AG10803 (cell line): ENCODE measurements at regions not wholly inside any gene's neighbourhood (a gene's known extent, or its start where the extent isn't known, plus 50 kb on each side); places are given as distances from the start of the nearest gene placed in this dataset.

Source experiments
- DNase-seq: peaks from one replicate; pipeline ENCODE4 v3.0.0; 2010; ENCODE audit warnings: low read depth
- H3K4me3 ChIP-seq: 2 replicates; pipeline ENCODE4 v1.5.1; 2011; ENCODE audit warnings: mild to moderate bottlenecking, low read length, control low read depth
- TF ChIP-seq, protein P1 (sequence below): conservative IDR thresholded peaks from 2 replicates; pipeline ENCODE4 v1.5.1; 2011; ENCODE audit warnings: mild to moderate bottlenecking, low read length, control low read depth, inconsistent platforms

DNA sequence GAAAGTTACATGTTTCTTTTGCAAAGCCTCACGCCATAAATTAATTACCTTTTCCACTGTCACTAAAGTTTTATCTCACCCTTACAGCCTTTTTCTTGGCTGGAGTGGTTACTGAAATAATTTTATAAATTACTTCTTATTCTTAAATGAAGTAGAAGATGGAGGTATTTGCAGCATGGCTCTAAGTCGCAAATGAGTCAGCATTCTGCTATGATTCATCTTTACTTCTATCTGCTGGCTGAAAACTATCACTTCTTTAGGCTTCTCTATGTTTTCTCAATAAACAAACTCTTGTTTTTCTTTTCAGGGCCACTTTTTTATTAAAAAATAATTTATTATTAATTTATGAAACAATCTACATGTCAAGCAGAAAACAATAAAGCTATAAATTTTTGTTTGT is 210.2 kb upstream of the GYPA start:
- H3K4me3 ChIP-seq, result no peak overlapping the region
- TF ChIP-seq, protein P1, sequence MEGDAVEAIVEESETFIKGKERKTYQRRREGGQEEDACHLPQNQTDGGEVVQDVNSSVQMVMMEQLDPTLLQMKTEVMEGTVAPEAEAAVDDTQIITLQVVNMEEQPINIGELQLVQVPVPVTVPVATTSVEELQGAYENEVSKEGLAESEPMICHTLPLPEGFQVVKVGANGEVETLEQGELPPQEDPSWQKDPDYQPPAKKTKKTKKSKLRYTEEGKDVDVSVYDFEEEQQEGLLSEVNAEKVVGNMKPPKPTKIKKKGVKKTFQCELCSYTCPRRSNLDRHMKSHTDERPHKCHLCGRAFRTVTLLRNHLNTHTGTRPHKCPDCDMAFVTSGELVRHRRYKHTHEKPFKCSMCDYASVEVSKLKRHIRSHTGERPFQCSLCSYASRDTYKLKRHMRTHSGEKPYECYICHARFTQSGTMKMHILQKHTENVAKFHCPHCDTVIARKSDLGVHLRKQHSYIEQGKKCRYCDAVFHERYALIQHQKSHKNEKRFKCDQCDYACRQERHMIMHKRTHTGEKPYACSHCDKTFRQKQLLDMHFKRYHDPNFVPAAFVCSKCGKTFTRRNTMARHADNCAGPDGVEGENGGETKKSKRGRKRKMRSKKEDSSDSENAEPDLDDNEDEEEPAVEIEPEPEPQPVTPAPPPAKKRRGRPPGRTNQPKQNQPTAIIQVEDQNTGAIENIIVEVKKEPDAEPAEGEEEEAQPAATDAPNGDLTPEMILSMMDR, result no peak
- DNase-seq, result no peak

DNA sequence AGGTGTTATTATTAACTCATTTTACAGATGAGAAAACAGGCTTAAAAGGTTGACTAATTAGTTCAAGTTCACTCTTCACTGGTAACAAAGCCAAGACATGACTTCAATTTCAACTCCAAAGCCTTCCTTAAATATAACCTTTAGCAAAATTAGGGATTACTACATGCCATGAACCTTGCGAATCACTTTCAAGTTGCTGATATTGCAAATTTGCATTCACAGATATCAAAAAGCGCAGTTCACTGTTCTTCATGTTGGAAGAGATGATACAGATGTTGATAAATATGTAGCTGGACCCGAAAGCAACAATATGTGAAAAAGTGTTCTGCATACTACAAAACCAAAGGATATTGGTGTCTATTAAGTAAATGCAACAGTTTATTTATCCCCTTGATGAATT is 210.8 kb upstream of the GYPA start:
- TF ChIP-seq, protein P1, result no peak

DNA sequence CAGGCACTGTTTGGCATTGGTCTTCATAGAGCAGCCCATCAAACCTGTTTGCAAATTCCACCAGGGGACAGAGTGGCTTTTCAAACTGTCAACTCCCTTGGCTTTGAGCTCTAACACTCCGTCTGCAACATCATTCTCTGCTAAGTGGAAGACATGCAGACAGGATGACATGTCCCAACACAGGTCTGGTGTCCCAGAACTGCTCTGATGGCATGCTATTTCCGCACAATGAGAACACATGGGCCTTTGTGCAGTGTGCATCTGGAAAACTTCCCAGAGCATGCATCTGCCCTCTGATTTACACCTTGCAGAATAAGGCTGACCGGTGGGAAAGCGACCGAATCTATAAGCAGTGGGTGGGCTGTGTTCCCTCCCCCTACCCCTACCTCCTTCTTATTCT is 212.8 kb upstream of the GYPA start:
- TF ChIP-seq, protein P1, result no peak

More for the DNA sequence above, 210.8 kb upstream of the GYPA start:
- no peak for DNase-seq
- H3K4me3 ChIP-seq, result no peak overlapping the region

DNA sequence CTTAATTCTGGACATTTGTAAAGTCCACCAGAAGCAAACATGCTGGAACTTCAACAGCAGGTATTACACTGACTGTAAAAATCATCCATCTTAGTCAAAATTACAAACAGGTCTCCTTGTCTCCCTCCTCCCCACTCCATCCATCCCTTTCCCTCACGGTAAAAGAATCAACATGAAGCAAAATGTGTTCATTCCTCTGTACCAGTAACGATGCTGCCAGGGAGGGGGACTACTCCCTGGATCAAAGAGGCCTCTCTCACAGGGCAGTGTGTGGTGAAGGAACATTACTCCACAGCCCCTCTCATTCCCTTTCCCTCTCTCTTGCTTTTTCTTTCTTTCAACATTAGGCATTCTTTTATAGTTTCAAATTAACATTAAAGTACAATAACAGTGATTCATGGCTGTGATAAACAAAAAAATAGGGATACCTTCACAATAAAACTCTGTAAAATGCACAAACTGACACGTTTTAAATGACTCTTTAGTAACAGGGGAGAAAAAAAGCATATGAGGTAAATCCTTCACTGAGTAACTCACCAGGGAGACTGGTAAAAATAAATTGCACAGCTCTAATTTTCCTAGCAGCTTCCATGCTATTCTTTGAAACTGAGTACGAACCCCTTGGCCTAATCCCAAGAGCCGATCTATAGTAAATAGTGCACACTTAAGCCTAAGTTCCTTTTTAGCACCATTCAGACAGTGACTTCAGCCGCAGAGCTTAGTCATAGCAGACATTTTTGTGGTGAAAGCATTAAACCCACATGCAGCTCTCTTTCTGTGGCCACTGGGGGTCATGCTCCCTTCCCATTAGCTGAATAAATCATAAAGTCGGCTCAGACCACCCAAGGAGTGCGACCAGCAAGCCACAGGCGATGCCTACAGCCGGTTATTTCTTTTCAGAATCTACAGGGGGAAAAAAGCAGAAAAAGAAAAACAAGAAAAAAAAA is 215.6 kb upstream of the GYPA start:
- peak; percentile 78 for DNase-seq

More for the DNA sequence above, 212.8 kb upstream of the GYPA start:
- DNase-seq, result no peak
- no peak overlapping the region for H3K4me3 ChIP-seq

DNA sequence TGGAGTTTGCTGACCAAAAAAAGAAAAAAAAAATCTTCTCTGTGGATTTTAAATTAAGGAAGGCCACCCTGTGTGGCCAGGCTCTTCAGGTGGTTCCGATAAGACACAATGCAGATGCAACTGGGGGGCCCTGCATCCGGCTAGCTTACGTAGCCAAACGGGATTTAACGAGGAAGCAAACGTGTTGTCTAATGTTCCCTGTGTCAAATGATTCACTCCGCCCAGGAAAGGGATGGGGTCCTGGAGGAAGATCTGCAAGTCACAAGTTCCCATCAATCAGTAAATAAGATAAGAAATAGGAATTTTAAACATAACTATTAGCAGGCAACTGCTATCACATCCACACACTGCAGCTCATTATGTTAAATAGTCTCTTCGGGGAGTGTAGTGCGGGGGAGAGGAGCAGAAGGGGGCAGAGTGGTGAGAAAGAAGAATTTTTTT is 216.4 kb upstream of the GYPA start:
- TF ChIP-seq, protein P1, result no peak
- DNase-seq, result no peak
- H3K4me3 ChIP-seq, result no peak overlapping the region

More for the DNA sequence above, 215.6 kb upstream of the GYPA start:
- TF ChIP-seq, protein P1, result no peak; the same call in 1 of the 2 replicates
- no peak overlapping the region for H3K4me3 ChIP-seq

DNA sequence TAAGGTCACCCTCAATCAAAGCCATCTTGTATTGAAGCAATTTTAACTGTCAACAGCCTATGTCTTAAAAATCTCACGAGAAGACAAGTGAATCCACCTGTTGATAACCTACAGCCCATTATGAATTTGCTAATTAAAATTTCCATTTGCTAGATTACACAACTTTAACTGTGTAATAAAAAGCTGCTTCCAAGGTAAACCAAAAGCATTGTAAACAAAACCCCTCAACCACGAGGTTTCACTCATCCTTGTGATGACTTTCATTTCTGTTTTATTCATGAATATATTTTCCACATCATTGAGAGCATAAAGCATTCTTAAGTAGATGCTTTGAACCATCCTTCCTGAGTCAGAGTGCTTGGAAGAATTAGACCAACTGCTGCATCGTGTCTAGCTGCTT is 217.5 kb upstream of the GYPA start:
- no peak for DNase-seq
- TF ChIP-seq, protein P1, result no peak
- no peak overlapping the region for H3K4me3 ChIP-seq

DNA sequence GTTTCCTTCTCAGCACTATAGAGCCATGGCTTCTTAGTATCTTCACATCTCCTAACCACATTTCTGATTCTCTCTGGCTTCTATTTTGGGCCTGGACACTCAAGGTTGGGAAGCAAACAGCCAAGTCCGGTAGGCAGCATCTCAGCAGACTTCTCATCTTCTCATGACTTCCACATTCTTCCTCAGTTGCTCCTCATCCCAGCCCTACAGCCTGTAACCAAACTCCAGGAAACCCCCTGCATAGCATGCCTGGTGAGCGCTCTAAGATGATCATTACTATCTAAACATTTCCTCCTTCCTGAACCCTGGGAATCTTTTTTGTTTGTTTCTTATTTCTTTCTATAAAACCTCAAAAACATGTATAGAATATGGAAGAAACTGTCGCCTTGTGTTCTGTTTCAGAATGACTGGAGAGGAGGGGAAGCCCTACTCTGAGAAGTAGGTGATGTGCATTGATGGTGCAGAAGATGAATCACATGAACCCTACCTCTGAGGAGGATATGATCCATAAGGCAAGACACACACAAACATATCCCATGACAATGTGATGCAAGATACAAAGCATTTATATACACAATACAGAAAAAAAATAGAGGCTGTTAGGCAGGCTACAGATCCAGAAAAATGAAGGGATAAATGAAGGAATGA is 219.8 kb upstream of the GYPA start:
- TF ChIP-seq, protein P1, result no peak
- H3K4me3 ChIP-seq, result no peak overlapping the region
- no peak for DNase-seq
